HEK293T (cell line): ENCODE measurements at regions not wholly inside any gene's neighbourhood (a gene's known extent, or its start where the extent isn't known, plus 50 kb on each side); places are given as distances from the start of the nearest gene placed in this dataset.

Experiments
- ELF4 ChIP-seq: fragments of 450-650 bp; IDR thresholded peaks from 2 replicates; pipeline ENCODE4 v1.6.1; 2017; ENCODE audit warnings: antibody characterized with exemption
- FOXK2 ChIP-seq: fragments of 450-650 bp; IDR thresholded peaks from 2 replicates; pipeline ENCODE4 v1.6.1; 2016; ENCODE audit warnings: mild to moderate bottlenecking
- NFRKB ChIP-seq: fragments of 450-650 bp; IDR thresholded peaks from 2 replicates; pipeline ENCODE4 v1.6.1; 2016; ENCODE audit warnings: mild to moderate bottlenecking, moderate library complexity
- SP1 ChIP-seq: fragments of 450-650 bp; IDR thresholded peaks from 2 replicates; pipeline ENCODE4 v1.6.1; 2017

DNA sequence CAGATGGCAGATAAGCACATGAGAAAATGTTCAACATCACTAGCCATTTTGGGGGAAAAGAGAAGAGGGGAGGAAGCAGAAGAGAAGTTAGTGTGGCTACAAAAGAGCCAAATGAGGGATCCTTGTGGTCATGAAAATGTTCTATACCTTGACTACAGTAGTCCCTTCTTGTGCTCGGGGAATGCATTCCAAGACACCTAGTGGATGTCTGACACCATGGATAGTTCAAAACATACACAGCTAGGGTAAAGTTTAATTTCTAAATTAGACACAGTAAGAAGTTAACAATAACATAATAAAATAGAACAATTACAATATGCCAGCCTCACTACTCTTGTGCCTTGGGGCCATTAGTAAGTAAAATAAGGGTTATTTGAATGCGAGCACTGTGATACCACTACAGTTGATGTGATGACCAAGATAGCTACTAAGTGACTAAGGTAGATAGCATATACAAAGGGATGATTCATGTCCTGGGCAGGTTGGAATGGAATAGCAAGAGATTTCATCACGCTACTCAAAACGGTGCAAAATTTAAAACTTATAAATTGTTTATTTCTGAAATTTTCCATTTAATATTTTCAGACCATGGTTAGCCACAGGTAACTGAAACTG lies 344.1 kb downstream of the NR2F1-AS1 start:
- TF ChIP-seq NFRKB (no peak), SP1 (no peak), ELF4 (no peak), FOXK2 (no peak)
